B cell (primary cell): ENCODE measurements at regions not wholly inside any gene's neighbourhood (a gene's known extent, or its start where the extent isn't known, plus 50 kb on each side); places are given as distances from the start of the nearest gene placed in this dataset.

ENCODE experiments used
- ATAC-seq: fragments of 200-7000 bp; cut with Tn5 transposase; one replicate; pipeline ENCODE4 v1.10.0; 2021; ENCODE audit warnings: low read depth, mild to moderate bottlenecking, moderate number of reproducible peaks, moderate library complexity
- CTCF ChIA-PET: fragments of 350-600 bp; sonication (Branson Sonifier 250); formaldehyde crosslinking; loops from one replicate; lab custom pipeline; 2021; ENCODE audit warnings: antibody characterized with exemption, inconsistent platforms; lab: Charles Lee
- POLR2A ChIA-PET: fragments of 350-600 bp; sonication (Branson Sonifier 250); formaldehyde crosslinking; loops from one replicate; lab custom pipeline; 2021; ENCODE audit warnings: antibody characterized with exemption; lab: Charles Lee
- DNase-seq: peaks from one replicate; pipeline ENCODE4 v3.0.0; 2013
- H2AFZ ChIP-seq: 2 replicates; pipeline ENCODE4 v1.6.1; 2012; ENCODE audit warnings: mild to moderate bottlenecking, low read depth, low read length; ENCODE audit not compliant: insufficient read depth, poor library complexity, severe bottlenecking
- H3K27ac ChIP-seq, 2 donors: 1 replicate in 1 of 2; 2 replicates in 1 of 2; pipeline ENCODE4 v1.5.1; 2012 to 2013; ENCODE audit warnings: low read length in 2 of 2, mild to moderate bottlenecking in 2 of 2, moderate library complexity in 1 of 2
- H3K27me3 ChIP-seq, 4 experiments: fragments of 200-600 bp in 1 of 4; sonication (generic) in 1 of 4; replicated peaks in 1 of 4; 1 replicate in 2 of 4; 2 replicates in 2 of 4; pipeline versions ENCODE4 v1.6.1 to v1.7.0; 2013 to 2016; ENCODE audit warnings: low read length in 3 of 4, mild to moderate bottlenecking in 2 of 4, mixed read lengths in 1 of 4, moderate library complexity in 1 of 4; ENCODE audit not compliant: insufficient read depth in 4 of 4, control insufficient read depth in 3 of 4; ENCODE audit errors: control extremely low read depth in 1 of 4
- H3K36me3 ChIP-seq, 2 experiments: replicated peaks in 1 of 2; 1 replicate in 1 of 2; 2 replicates in 1 of 2; pipeline versions ENCODE4 v1.6.1 to v1.7.1; 2013; ENCODE audit warnings: low read length in 1 of 2; ENCODE audit not compliant: insufficient read depth in 2 of 2, control insufficient read depth in 1 of 2; ENCODE audit errors: control extremely low read depth in 1 of 2, extremely low read depth in 1 of 2
- H3K4me1 ChIP-seq, 2 donors: fragments of 200-600 bp in 1 of 2; sonication (generic) in 1 of 2; 1 replicate in 1 of 2; 2 replicates in 1 of 2; pipeline versions ENCODE4 v1.5.1 to v1.6.1; 2013 to 2017; ENCODE audit warnings: low read length in 2 of 2; ENCODE audit not compliant: control insufficient read depth in 2 of 2, insufficient read depth in 2 of 2
- H3K4me2 ChIP-seq: replicated peaks from 2 replicates; pipeline ENCODE3; 2012; ENCODE audit warnings: mild to moderate bottlenecking, low read depth, low read length; ENCODE audit not compliant: poor library complexity, severe bottlenecking
- H3K4me3 ChIP-seq, 5 experiments: fragments of 200-600 bp in 1 of 5; sonication (generic) in 1 of 5; 1 replicate in 3 of 5; 2 replicates in 2 of 5; pipeline versions ENCODE4 v1.5.1 to v1.7.0; 2011 to 2016; ENCODE audit warnings: low read length in 4 of 5, mild to moderate bottlenecking in 4 of 5, low read depth in 2 of 5, control low read depth in 1 of 5, moderate library complexity in 1 of 5; ENCODE audit not compliant: insufficient read depth in 1 of 5; ENCODE audit errors: control extremely low read depth in 1 of 5, extremely low read depth in 1 of 5
- H3K79me2 ChIP-seq: fragments of 200-600 bp; sonication (generic); one replicate; pipeline ENCODE4 v1.6.0; 2016; ENCODE audit warnings: low read length; ENCODE audit not compliant: control insufficient read depth, insufficient read depth
- H3K9ac ChIP-seq: fragments of 200-600 bp; sonication (generic); 2 replicates; pipeline ENCODE4 v1.6.1; 2017; ENCODE audit warnings: mild to moderate bottlenecking, low read length, moderate library complexity
- H3K9me3 ChIP-seq, 3 donors: one replicate each; pipeline versions ENCODE4 v1.6.1 to v1.7.1; 2013; ENCODE audit warnings: low read length in 2 of 3; ENCODE audit not compliant: control insufficient read depth in 2 of 3, insufficient read depth in 1 of 3; ENCODE audit errors: control extremely low read depth in 1 of 3
- H4K20me1 ChIP-seq: 2 replicates; pipeline ENCODE4 v1.6.0; 2012; ENCODE audit warnings: mild to moderate bottlenecking, low read length; ENCODE audit not compliant: insufficient read depth, control insufficient read depth, poor library complexity, severe bottlenecking
- H3K27ac Mint-ChIP-seq: one replicate; pipeline ENCODE4 v1.8.0; 2021; ENCODE audit warnings: mixed read lengths
- H3K27me3 Mint-ChIP-seq: one replicate; pipeline ENCODE4 v1.8.0; 2021; ENCODE audit warnings: mixed read lengths
- H3K4me1 Mint-ChIP-seq: one replicate; pipeline ENCODE4 v1.8.0; 2021; ENCODE audit warnings: mixed read lengths
- H3K4me3 Mint-ChIP-seq: one replicate; pipeline ENCODE4 v1.8.0; 2021; ENCODE audit warnings: mixed read lengths
- H3K9me3 Mint-ChIP-seq: one replicate; pipeline ENCODE4 v1.8.0; 2022; ENCODE audit warnings: mixed read lengths; ENCODE audit not compliant: insufficient read depth
- CTCF ChIP-seq: fragments of 200-600 bp; IDR thresholded peaks from one replicate; pipeline ENCODE4 v1.8.0; 2022; ENCODE audit warnings: antibody characterized with exemption, mild to moderate bottlenecking
- EZH2 ChIP-seq: IDR thresholded peaks from 2 replicates; pipeline ENCODE4 v1.6.1; 2012; ENCODE audit warnings: borderline replicate concordance, low read depth, mild to moderate bottlenecking, moderate library complexity, low read length; ENCODE audit not compliant: insufficient read depth, poor library complexity, severe bottlenecking
- WGBS: methylation state at CpG from one replicate; pipeline ENCODE4 v1.1.5; 2013; ENCODE audit warnings: missing lambda C conversion rate; ENCODE audit not compliant: insufficient coverage; 5-methylcytosine and 5-hydroxymethylcytosine counted together
- intact Hi-C: fragments of 100-400 bp; cut with micrococcal nuclease; formaldehyde crosslinking; loops from one replicate; pipeline ENCODE4 v1.10.0; 2022

DNA sequence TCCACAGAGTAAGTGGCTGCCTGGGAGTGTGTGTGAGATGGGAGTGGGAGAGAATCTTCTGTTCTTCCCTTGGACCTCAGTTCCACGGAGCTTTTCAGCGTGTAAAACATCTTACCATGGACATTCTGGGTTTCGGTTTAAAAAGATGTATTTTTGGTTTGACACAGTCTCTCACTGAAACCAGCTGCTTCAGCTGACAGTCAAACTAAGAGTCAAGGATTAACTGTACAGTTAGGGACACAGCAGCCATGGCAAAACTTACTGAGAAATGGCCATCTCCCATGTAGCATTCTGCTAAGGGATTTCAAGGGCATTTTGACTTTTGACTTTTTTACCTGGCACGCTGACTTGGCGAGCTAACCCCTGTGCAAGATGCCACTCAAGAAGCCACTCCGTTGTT lies 93.8 kb upstream of the IL12B start:
- Histone ChIP-seq H3K4me2 (no peak overlapping the region), H3K9ac (no peak overlapping the region), H4K20me1 (no peaks in the 10 kb centered on the region), H3K27ac (peak overlapping the region in 1 of 2 donors; percentile 4), H3K27me3 (no peaks in the 10 kb centered on the region), H3K4me1 (peaks cover 24 to 45% of the 10 kb centered on the region in 2 donors), H3K9me3 (no peaks in the 10 kb centered on the region), H3K79me2 (no peaks in the 10 kb centered on the region), H3K36me3 (no peaks in the 10 kb centered on the region), H3K4me3 (no peak overlapping the region), H2AFZ (no peak overlapping the region)
- intact Hi-C loops, result no loop called here
- H3K27me3 Mint-ChIP-seq, result no peaks in the 10 kb centered on the region
- peaks cover 36% of the 10 kb centered on the region for H3K4me1 Mint-ChIP-seq
- CTCF ChIA-PET, result no interaction called here
- H3K27ac Mint-ChIP-seq, result peak overlapping the region; percentile 18
- no peak for ATAC-seq
- WGBS, result 74% methylated on average over 3 of the region's 6 CpGs
- POLR2A ChIA-PET, result no interaction called here
- TF ChIP-seq CTCF, result no peak
- no peak for TF ChIP-seq EZH2
- no peak for DNase-seq
- H3K9me3 Mint-ChIP-seq, result no peaks in the 10 kb centered on the region
- no peak overlapping the region for H3K4me3 Mint-ChIP-seq

DNA sequence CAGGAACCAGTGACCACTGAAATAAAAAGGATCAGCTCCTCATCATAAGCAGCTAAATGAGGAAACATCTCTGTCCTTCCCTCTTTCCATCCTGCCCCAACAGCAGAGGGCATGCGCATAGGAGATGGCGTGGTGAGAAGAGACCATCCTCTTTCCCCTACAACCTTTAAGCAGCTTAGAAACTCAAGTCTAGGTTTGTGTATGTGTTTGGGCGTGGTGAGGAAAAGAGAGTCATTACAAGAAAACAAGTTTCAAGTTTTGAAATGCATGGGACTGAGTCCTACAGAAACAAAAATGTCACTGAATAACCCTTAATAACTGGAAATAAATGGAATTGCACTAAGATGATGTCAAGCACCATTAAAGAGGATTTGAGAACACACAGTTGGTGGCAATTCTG lies 96.4 kb upstream of the IL12B start:
- no peaks in the 10 kb centered on the region for H4K20me1 ChIP-seq
- peak overlapping the region; percentile 17 for H2AFZ ChIP-seq
- no peak for TF ChIP-seq EZH2
- H3K36me3 ChIP-seq, result no peaks in the 10 kb centered on the region
- no CpG with 5 or more reads among the region's 3 CpGs for WGBS
- ATAC-seq (no peak), DNase-seq (no peak)
- H3K27ac ChIP-seq, result peak overlapping the region; percentile 63 to 84
- Mint-ChIP-seq H3K27ac (peak overlapping the region; percentile 89), H3K9me3 (no peaks in the 10 kb centered on the region), H3K27me3 (no peaks in the 10 kb centered on the region), H3K4me1 (peaks cover 44% of the 10 kb centered on the region), H3K4me3 (no peak overlapping the region)
- ChIA-PET CTCF (interaction anchor here (1.3 kb wide), 2 partner anchors 28 to 491 kb away, joined by 3 read pairs; no protein-coding TSS in a partner anchor), POLR2A (interaction anchor here (1.4 kb wide), 1 partner anchor 94 kb away, joined by 3 read pairs; no protein-coding TSS in a partner anchor)
- intact Hi-C loops, result loop anchor here (5.0 kb wide), 1 partner anchor 94 kb away; the partner anchor contains the start of gene IL12B
- H3K27me3 ChIP-seq, result no peaks in the 10 kb centered on the region
- H3K9me3 ChIP-seq, result no peaks in the 10 kb centered on the region
- no peak overlapping the region for H3K4me3 ChIP-seq
- H3K79me2 ChIP-seq, result no peaks in the 10 kb centered on the region
- no peak overlapping the region for H3K9ac ChIP-seq
- H3K4me1 ChIP-seq, result peaks cover 24 to 56% of the 10 kb centered on the region in 2 donors
- H3K4me2 ChIP-seq, result peak overlapping the region; percentile 58
